Heart left ventricle (tissue), 16 donors: ENCODE measurements at regions not wholly inside any gene's neighbourhood (a gene's known extent, or its start where the extent isn't known, plus 50 kb on each side); places are given as distances from the start of the nearest gene placed in this dataset.
"Not testable (repeated sequence)": the region's sequence is repeated elsewhere in the genome, so short reads cannot be mapped to it uniquely, and the experiment has no call there.

ENCODE experiments used
- ATAC-seq, 4 donors: fragments of 200-7000 bp; cut with Tn5 transposase; one replicate each; pipeline ENCODE4 v1.9.1; 2020 to 2022; ENCODE audit warnings: moderate library complexity in 4 of 4, mild to moderate bottlenecking in 3 of 4, moderate number of reproducible peaks in 1 of 4
- DNase-seq, 5 donors: peaks; one replicate each; pipeline ENCODE4 v3.0.0-alpha.2; 2020
- H3K27ac ChIP-seq, 12 donors: fragments of 200-600 bp; sonication (generic) in 4 of 12; one replicate each; pipeline versions ENCODE4 v1.5.0 to v1.8.0; 2016 to 2022; ENCODE audit warnings: mild to moderate bottlenecking in 2 of 12
- H3K27me3 ChIP-seq, 9 donors: fragments of 200-600 bp; sonication (generic) in 2 of 9; one replicate each; pipeline versions ENCODE4 v1.5.1 to v1.8.0; 2016 to 2022; ENCODE audit warnings: mild to moderate bottlenecking in 3 of 9
- H3K36me3 ChIP-seq, 9 donors: fragments of 200-600 bp; sonication (generic) in 2 of 9; one replicate each; pipeline versions ENCODE4 v1.5.0 to v1.8.0; 2018 to 2022; ENCODE audit warnings: mild to moderate bottlenecking in 2 of 9
- H3K4me1 ChIP-seq, 12 donors: fragments of 200-600 bp; sonication (generic) in 4 of 12; one replicate each; pipeline versions ENCODE4 v1.5.0 to v1.8.0; 2016 to 2022; ENCODE audit warnings: mild to moderate bottlenecking in 3 of 12
- H3K4me3 ChIP-seq, 12 donors: fragments of 200-600 bp; sonication (generic) in 4 of 12; one replicate each; pipeline versions ENCODE4 v1.5.0 to v1.8.0; 2017 to 2022; ENCODE audit warnings: mild to moderate bottlenecking in 9 of 12, moderate library complexity in 4 of 12
- H3K9me3 ChIP-seq, 12 donors: fragments of 200-600 bp; sonication (generic) in 4 of 12; one replicate each; pipeline versions ENCODE4 v1.5.0 to v1.8.0; 2016 to 2022; ENCODE audit warnings: mild to moderate bottlenecking in 1 of 12
- CTCF ChIP-seq, 12 donors: fragments of 200-600 bp; sonication (generic) in 4 of 12; IDR thresholded peaks; one replicate each; pipeline versions ENCODE4 v1.5.0 to v1.8.0; 2018 to 2022; ENCODE audit warnings: antibody characterized with exemption in 12 of 12, mild to moderate bottlenecking in 5 of 12
- POLR2A ChIP-seq, 2 donors: fragments of 450-650 bp; IDR thresholded peaks; one replicate each; pipeline ENCODE4 v1.6.1; 2017; ENCODE audit warnings: antibody characterized with exemption in 2 of 2, mild to moderate bottlenecking in 2 of 2, moderate library complexity in 2 of 2
- WGBS, 4 donors: extraction: QIAGEN DNeasy Blood & Tissue Kit in 2 of 4; methylation state at CpG; one replicate each; pipeline versions ENCODE4 v1.1.5 to v1.1.7; 2013 to 2018; 5-methylcytosine and 5-hydroxymethylcytosine counted together
- intact Hi-C, 10 donors: fragments of 100-400 bp; cut with DNase I; formaldehyde crosslinking; loops; one replicate each; pipeline versions ENCODE4 v1.11.1 to v1.14.2; 2022
- donor health status: ischemic (EF 13 %, LVEDD 7.1; RV severe dilation, severe dysfunction).
- donor health status: healthy with polysubstance abuse.
- donor health status: DM: no; HTN: yes; CAD: no.
- donor health status: DM: no; HTN: no; CAD: no.
- donor health status: ischemic (EF 25% LVEDD 6.9; RV normal size, moderate dysfunction).
- donor health status: ischemic (EF 25% LVEDD 5.7; RV mildly dilated, moderate dysfunction).
- donor health status: healthy.
- donor health status: DM: yes; HTN: yes; CAD: no.
- donor health status: ischemic (EF 35%, LVEDD 5.7; RV mildly dilated, moderate dysfunction).
- donor health status: nonischemic (EF 11% LVEDD 7.7; RV severe dilation, severe dysfunction).
- donor health status: DM: yes; HTN: yes; CAD: no.
- donor health status: PGD.
- donor health status: ischemic (EF 29% LVEDD 5.4; RV normal size, mild dysfunction).
- donor health status: nonischemic (EF 23%, LVEDD 6.1; RV moderate dilation, normal function).

GRCh38 chr11:106524436-106524835, 447.0 kb downstream of the AASDHPPT start:
- Histone ChIP-seq H3K36me3 (no peaks in the 10 kb centered on the region), H3K4me3 (no peak overlapping the region), H3K9me3 (no peaks in the 10 kb centered on the region), H3K27ac (no peak overlapping the region), H3K27me3 (no peaks in the 10 kb centered on the region), H3K4me1 (no peaks in the 10 kb centered on the region)
- no peak for ATAC-seq
- no peak for TF ChIP-seq CTCF (IDR thresholded peaks at IDR 0.05)
- TF ChIP-seq POLR2A (IDR thresholded peaks at IDR 0.05): no peak
- no peak for DNase-seq
- WGBS, 4 donors: 51 to 61% (median 55%) methylated on average over 2 of the region's 2 CpGs
- intact Hi-C loops: no loop called here

GRCh38 chr11:106531648-106532047, 454.2 kb downstream of the AASDHPPT start:
- H3K4me1 ChIP-seq, ATAC-seq, H3K27ac ChIP-seq, H3K4me3 ChIP-seq, H3K9me3 ChIP-seq, DNase-seq, H3K27me3 ChIP-seq, H3K36me3 ChIP-seq, intact Hi-C loops: not testable (repeated sequence)
- WGBS, 4 donors: 93 to 95% (median 94%) methylated on average over 18 of the region's 18 CpGs

GRCh38 chr11:106533046-106533445, 455.6 kb downstream of the AASDHPPT start:
- TF ChIP-seq CTCF (IDR thresholded peaks at IDR 0.05) (no peak), POLR2A (IDR thresholded peaks at IDR 0.05) (no peak)
- Histone ChIP-seq H3K36me3 (no peaks in the 10 kb centered on the region), H3K27ac (no peak overlapping the region), H3K4me3 (no peak overlapping the region), H3K9me3 (no peaks in the 10 kb centered on the region), H3K27me3 (no peaks in the 10 kb centered on the region), H3K4me1 (no peaks in the 10 kb centered on the region)
- DNase-seq (no peak), ATAC-seq (no peak)
- intact Hi-C loops: no loop called here
- 86 to 92% (median 89%) methylated on average over 2 of the region's 2 CpGs for WGBS, 4 donors

- TF ChIP-seq POLR2A (IDR thresholded peaks at IDR 0.05): no peak
- TF ChIP-seq CTCF (IDR thresholded peaks at IDR 0.05): no peak
- WGBS, 4 donors: 63 to 71% (median 71%) methylated on average over 5 of the region's 5 CpGs
- Histone ChIP-seq H3K4me3 (no peak overlapping the region), H3K27me3 (no peaks in the 10 kb centered on the region), H3K27ac (no peak overlapping the region), H3K36me3 (no peaks in the 10 kb centered on the region), H3K4me1 (no peaks in the 10 kb centered on the region), H3K9me3 (peaks cover 0 to 11% (median 0%) of the 10 kb centered on the region in 12 donors)
- intact Hi-C loops: no loop called here
- DNase-seq (no peak), ATAC-seq (no peak)
These were observed 462.5 kb downstream of the AASDHPPT start for GRCh38 chr11:106540001-106540400.

- WGBS, 4 donors: 73 to 82% (median 77%) methylated on average over 2 of the region's 2 CpGs
- TF ChIP-seq CTCF (IDR thresholded peaks at IDR 0.05) (no peak), POLR2A (IDR thresholded peaks at IDR 0.05) (no peak)
- Histone ChIP-seq H3K27ac (no peak overlapping the region), H3K4me1 (no peaks in the 10 kb centered on the region), H3K4me3 (no peak overlapping the region), H3K36me3 (no peaks in the 10 kb centered on the region), H3K27me3 (no peaks in the 10 kb centered on the region), H3K9me3 (peaks cover 0 to 12% (median 0%) of the 10 kb centered on the region in 12 donors)
- intact Hi-C loops: no loop called here
- ATAC-seq (no peak), DNase-seq (no peak)
These were observed 469.9 kb downstream of the GUCY1A2 start for GRCh38 chr11:106548406-106548805.
